Thymus (tissue), 11 donors: ENCODE measurements at regions not wholly inside any gene's neighbourhood (a gene's known extent, or its start where the extent isn't known, plus 50 kb on each side); places are given as distances from the start of the nearest gene placed in this dataset.

Source experiments
- DNase-seq, 9 donors: peaks; one replicate each; pipeline ENCODE4 v3.0.0-alpha.2; 2013; ENCODE audit warnings: low spot score in 9 of 9, low read depth in 6 of 9, missing footprints in 1 of 9
- H3K27ac ChIP-seq, 2 donors: one replicate each; pipeline ENCODE4 v1.5.1; 2013; ENCODE audit warnings: control low read depth in 1 of 2, low read depth in 1 of 2, low read length in 1 of 2, mild to moderate bottlenecking in 1 of 2, moderate library complexity in 1 of 2
- H3K27me3 ChIP-seq, 2 donors: one replicate each; pipeline ENCODE4 v1.5.1; 2013; ENCODE audit warnings: low read length in 1 of 2; ENCODE audit not compliant: control insufficient read depth in 2 of 2, insufficient read depth in 1 of 2
- H3K36me3 ChIP-seq, 2 donors: one replicate each; pipeline ENCODE4 v1.5.1; 2013; ENCODE audit warnings: low read length in 1 of 2, mild to moderate bottlenecking in 1 of 2, moderate library complexity in 1 of 2; ENCODE audit not compliant: control insufficient read depth in 2 of 2, insufficient read depth in 2 of 2
- H3K4me1 ChIP-seq, 2 donors: one replicate each; pipeline ENCODE4 v1.5.1; 2013; ENCODE audit warnings: low read length in 2 of 2; ENCODE audit not compliant: control insufficient read depth in 2 of 2, insufficient read depth in 2 of 2
- H3K4me3 ChIP-seq, 2 donors: one replicate each; pipeline ENCODE4 v1.5.1; 2013; ENCODE audit warnings: low read length in 2 of 2, control low read depth in 1 of 2, mild to moderate bottlenecking in 1 of 2
- H3K9me3 ChIP-seq, 2 donors: one replicate each; pipeline ENCODE4 v1.5.1; 2013; ENCODE audit warnings: low read length in 1 of 2, mild to moderate bottlenecking in 1 of 2; ENCODE audit not compliant: control insufficient read depth in 2 of 2, insufficient read depth in 1 of 2
- WGBS: extraction: QIAGEN DNeasy Blood & Tissue Kit; methylation state at CpG from one replicate; pipeline ENCODE4 v1.1.7; 2013; 5-methylcytosine and 5-hydroxymethylcytosine counted together
- donor health status: healthy.

DNA sequence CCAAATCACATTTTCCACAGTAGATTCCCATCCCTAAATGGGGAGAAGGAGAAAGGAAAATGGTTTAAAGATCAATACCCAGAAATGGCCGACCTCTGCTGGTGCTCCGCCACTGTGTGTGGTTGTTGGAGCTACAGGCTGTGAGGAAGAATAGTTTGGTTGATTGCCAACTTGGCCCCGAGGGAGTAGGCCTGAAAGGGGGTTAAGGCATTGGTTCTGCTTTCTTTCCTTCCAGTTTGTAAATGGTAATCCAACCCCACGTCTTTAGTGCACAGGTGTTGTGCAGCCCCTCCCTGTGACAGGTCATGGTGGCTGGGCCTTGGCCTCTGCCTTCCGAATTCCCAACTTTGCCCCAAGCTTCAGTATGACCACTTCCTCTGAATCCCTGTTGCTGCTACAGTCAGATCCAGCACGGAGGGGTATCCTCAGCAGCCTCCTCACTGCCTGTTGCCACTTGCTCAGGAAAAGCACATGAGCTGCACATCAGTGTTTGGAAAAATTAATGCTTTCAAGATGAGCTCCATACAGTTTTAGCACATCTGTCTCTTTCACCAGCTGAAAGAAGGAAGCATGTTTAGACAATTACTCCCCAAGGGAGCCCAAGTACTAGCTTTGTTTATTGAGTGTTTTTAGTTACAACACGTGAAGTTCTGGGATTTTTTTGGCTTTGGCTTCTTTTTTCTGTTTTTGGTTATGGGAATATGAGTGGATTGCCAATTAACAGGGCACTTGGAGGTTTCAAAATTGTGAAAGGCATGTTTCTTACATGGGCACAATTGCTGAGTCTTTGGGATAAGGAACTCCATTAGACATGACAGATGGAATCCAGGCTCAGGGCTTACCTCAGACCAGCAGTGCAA lies 92.3 kb upstream of the ROPN1 start:
- Histone ChIP-seq H3K36me3 (no peaks in the 10 kb centered on the region), H3K27ac (no peak overlapping the region), H3K9me3 (no peaks in the 10 kb centered on the region), H3K4me3 (no peak overlapping the region), H3K27me3 (no peaks in the 10 kb centered on the region), H3K4me1 (peaks cover 0 to 3% of the 10 kb centered on the region in 2 donors)
- 73% methylated on average over 7 of the region's 7 CpGs for WGBS
- peak in 1 of 9 donors; percentile 3 for DNase-seq

DNA sequence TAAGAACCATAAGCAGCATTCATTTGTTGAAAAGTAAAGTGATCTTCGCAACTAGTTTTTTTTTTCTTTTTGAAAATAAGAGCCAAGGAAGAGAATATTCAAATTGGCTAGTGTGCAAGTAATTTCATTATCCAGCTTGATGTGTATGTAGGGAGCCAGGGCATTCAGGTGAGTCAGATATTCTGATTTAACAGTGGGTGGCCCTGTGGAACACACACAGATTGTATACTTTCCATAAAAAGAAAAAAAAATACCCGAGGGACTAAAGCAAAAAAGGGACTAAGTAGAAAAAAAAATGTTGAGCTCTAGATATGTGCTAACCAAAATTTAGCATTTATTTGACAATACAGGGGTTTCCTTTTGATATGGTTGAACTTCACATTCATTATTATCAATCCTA lies 96.9 kb upstream of the ROPN1 start:
- WGBS = 93% methylated on average over 2 of the region's 2 CpGs
- no peaks in the 10 kb centered on the region for H3K27me3 ChIP-seq
- H3K4me1 ChIP-seq = peaks cover 0 to 3% of the 10 kb centered on the region in 2 donors
- H3K4me3 ChIP-seq = no peak overlapping the region
- no peaks in the 10 kb centered on the region for H3K9me3 ChIP-seq
- no peak for DNase-seq
- no peak overlapping the region for H3K27ac ChIP-seq
- H3K36me3 ChIP-seq = no peaks in the 10 kb centered on the region

DNA sequence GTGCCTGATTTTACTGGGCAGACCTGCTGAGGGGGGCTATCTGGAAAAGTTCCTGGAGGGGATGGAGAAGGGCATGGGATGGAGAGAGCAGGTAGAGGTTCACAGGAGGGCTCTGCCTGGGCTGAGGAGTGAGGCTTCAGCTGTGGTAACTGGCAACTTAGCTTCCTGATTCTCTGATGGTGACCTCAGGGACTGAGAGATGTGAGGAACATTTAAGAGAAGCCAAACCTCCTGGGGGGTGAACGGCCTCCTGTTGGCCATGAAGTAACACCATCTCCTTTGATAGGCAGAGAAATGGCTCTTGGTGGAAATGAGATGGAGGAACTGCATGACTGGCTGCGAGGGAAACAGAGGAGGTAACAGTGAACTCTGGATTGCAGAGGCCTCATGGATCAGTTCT lies 97.3 kb upstream of the ROPN1 start:
- Histone ChIP-seq H3K4me1 (no peaks in the 10 kb centered on the region), H3K27ac (no peak overlapping the region), H3K27me3 (no peaks in the 10 kb centered on the region), H3K36me3 (no peaks in the 10 kb centered on the region), H3K9me3 (no peaks in the 10 kb centered on the region), H3K4me3 (no peak overlapping the region)
- WGBS = 75% methylated on average over 2 of the region's 2 CpGs
- DNase-seq = no peak

DNA sequence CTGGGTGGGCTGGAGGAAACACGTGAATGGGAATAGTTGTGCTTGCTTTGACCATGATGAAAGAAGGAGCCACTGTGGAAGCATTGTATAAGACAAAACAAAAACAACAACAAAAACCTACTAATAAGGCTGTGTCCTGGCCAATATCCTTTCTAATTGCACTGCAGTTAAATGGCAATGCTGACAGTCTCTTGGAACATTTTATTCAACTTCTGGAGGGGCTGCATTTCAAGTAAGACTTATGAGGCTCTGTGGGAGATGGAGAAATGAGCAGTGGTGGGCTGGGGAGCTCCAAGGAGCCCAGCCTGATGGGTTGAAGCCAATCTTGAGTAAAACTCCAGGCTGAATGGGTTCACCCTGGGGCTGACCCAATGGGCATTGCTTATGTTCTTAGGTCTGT lies 99.8 kb upstream of the ROPN1 start:
- H3K4me3 ChIP-seq = no peak overlapping the region
- no peak for DNase-seq
- H3K27me3 ChIP-seq = no peaks in the 10 kb centered on the region
- H3K36me3 ChIP-seq = no peaks in the 10 kb centered on the region
- no peaks in the 10 kb centered on the region for H3K4me1 ChIP-seq
- no peaks in the 10 kb centered on the region for H3K9me3 ChIP-seq
- WGBS = 100% methylated on average over 1 of the region's 1 CpG
- no peak overlapping the region for H3K27ac ChIP-seq

DNA sequence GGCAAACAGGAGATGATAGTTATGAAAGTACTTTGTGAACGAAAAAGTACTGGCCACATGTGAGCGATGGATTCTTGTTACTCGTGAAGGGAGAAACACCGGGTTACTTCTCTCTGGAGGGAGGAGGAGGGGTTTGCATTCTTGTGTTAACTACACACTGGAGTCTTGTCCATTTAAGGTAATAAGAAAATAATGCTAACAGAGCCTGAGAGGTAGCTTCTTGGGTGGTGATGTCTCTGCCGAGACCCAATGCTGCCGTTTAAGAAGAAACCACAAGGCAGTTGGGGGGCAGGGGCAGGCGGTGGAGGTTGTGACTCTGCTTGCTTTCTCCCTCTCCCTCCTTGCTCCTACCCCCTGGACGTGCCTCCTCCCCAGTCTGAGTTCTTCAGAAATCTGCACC lies 100.9 kb upstream of the ROPN1 start:
- Histone ChIP-seq H3K9me3 (no peaks in the 10 kb centered on the region), H3K4me1 (no peaks in the 10 kb centered on the region), H3K4me3 (no peak overlapping the region), H3K36me3 (no peaks in the 10 kb centered on the region), H3K27me3 (no peaks in the 10 kb centered on the region), H3K27ac (no peak overlapping the region)
- 81% methylated on average over 8 of the region's 8 CpGs for WGBS
- DNase-seq = no peak

DNA sequence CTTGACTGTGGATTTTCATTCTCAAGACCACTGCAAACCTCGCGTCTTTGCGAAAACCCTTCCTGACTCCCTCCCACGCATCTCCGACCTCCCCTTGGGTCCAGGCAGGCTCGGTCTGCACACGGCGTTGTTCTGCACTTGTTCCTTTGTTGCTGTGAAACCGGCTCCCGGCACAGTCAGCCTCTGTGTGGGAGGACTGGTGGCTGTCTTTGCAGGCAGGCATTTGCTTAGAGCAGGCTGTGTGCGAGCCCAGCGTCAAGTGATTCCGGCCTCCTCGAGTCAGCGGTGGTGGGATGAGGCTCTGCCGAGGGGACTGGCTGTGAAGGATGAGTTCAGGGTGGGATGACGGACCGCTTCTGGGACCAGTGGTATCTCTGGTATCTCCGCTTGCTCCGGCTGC lies 102.6 kb upstream of the ROPN1 start:
- Histone ChIP-seq H3K27ac (no peak overlapping the region), H3K36me3 (no peaks in the 10 kb centered on the region), H3K9me3 (no peaks in the 10 kb centered on the region), H3K4me3 (no peak overlapping the region), H3K4me1 (no peaks in the 10 kb centered on the region), H3K27me3 (no peaks in the 10 kb centered on the region)
- WGBS = 95% methylated on average over 20 of the region's 20 CpGs
- DNase-seq = no peak

DNA sequence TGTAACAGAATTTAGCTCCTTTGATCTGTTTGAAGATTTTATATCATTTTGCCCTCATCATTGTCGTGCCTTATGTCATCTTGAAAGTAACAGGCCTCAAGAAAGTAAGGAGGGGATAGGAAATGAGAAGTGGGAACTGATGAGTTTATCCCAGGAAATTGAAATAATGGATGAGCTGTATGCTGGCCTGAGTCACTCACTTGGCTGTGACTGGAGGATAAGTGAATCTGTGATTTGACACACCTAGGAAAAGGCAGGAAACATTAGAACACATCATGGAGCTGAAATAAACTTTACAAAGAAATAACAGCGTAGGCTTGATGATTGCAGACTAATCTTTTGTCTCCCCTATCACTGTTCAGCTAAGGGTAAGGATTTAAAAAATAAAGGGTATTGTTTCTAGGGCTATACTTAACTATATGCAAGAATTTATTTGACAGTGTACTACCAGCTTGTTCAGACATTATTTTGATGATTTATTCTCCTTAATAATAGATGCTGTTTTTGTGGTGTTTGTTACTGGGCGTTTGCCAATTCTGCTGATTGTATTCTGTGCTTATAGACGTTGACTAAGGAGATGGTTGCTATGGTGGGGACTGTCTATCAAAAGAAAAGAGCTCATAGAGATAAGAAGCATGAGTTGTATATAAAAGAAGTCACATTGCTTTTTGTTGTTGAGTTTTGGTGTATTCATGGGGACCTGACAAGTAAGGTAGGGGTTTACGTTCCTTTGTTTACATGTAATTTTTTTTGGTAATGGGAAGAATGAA lies 105.6 kb upstream of the ROPN1 start:
- 87% methylated on average over 5 of the region's 5 CpGs for WGBS
- Histone ChIP-seq H3K4me3 (no peak overlapping the region), H3K27me3 (no peaks in the 10 kb centered on the region), H3K36me3 (no peaks in the 10 kb centered on the region), H3K4me1 (no peaks in the 10 kb centered on the region), H3K27ac (no peak overlapping the region), H3K9me3 (no peaks in the 10 kb centered on the region)
- DNase-seq = no peak

DNA sequence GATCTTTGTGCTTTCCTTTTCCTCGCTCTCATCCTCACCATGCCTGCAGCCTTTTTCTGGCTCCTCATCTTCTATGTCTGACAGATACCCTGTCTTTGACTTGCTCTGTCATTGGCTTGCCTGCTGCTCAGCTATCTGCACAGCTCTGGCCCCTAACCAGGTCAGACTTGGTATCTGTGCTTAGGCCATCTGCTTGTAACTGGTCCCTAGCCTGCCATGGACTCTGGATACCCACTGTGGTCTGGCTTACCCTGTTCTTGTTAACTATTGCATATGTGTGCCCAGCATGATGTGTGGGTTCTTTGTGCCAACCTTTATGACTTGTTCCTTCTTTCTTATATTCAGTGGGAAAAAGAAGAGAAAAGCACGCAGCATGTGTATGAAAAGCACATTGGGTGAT lies 109.7 kb upstream of the ROPN1 start:
- H3K4me3 ChIP-seq = no peak overlapping the region
- no peaks in the 10 kb centered on the region for H3K4me1 ChIP-seq
- WGBS = 96% methylated on average over 2 of the region's 2 CpGs
- no peaks in the 10 kb centered on the region for H3K36me3 ChIP-seq
- H3K27ac ChIP-seq = no peak overlapping the region
- no peaks in the 10 kb centered on the region for H3K9me3 ChIP-seq
- H3K27me3 ChIP-seq = no peaks in the 10 kb centered on the region
- DNase-seq = no peak

DNA sequence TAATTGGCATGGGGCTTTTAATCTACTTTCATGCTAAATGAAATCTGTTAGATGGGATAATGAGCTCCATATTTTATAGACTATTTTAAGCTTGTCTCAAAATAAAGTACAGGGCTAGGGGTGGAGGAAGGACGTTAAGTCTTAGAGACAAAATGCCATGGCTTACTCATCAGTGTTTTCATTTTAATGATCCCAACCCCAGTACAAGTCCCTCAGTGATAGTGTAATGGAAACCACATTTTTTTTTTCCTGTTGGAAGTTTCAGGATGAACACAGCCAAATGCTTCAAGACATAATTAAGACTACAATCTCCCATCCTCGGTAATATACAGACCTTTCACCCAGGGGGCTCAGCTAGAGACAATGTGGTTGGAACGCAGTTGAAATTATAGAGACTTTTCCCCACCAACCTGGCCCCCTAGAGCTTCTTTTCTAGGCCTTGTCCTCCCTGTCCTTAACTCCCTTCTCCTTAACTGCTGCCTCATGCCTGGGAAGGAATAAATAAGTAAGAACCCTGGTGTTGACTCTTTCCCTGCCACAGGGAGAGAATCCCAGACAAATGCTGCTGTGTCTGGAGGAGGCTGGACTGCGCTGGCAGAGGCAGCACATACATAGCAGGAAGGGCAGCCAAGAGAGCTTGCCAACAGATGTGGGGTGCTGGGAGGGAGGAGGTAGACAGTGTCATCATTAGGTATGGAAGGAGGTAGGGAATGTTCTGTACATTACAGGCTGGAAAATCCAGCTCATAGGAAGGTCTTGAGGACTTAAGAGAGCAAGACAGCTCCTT lies 115.4 kb upstream of the ROPN1 start:
- DNase-seq = no peak
- H3K27ac ChIP-seq = no peak overlapping the region
- no peaks in the 10 kb centered on the region for H3K27me3 ChIP-seq
- WGBS = 89% methylated on average over 4 of the region's 4 CpGs
- H3K4me3 ChIP-seq = no peak overlapping the region
- no peaks in the 10 kb centered on the region for H3K9me3 ChIP-seq
- H3K4me1 ChIP-seq = no peaks in the 10 kb centered on the region
- H3K36me3 ChIP-seq = no peaks in the 10 kb centered on the region
